Hepatocyte (in vitro differentiated cells): ENCODE measurements at regions not wholly inside any gene's neighbourhood (a gene's known extent, or its start where the extent isn't known, plus 50 kb on each side); places are given as distances from the start of the nearest gene placed in this dataset.

Source experiments
- EZH2 ChIP-seq: fragments of 200-600 bp; sonication (generic); IDR thresholded peaks from 2 replicates; pipeline ENCODE4 v1.6.1; 2016; ENCODE audit warnings: antibody characterized with exemption, mild to moderate bottlenecking, borderline replicate concordance
- TF ChIP-seq, protein P1 (sequence below): fragments of 200-600 bp; sonication (generic); IDR thresholded peaks from 2 replicates; pipeline ENCODE4 v1.5.1; 2016; ENCODE audit warnings: antibody characterized with exemption, mild to moderate bottlenecking; ENCODE audit not compliant: poor library complexity

- TF ChIP-seq, protein P1, sequence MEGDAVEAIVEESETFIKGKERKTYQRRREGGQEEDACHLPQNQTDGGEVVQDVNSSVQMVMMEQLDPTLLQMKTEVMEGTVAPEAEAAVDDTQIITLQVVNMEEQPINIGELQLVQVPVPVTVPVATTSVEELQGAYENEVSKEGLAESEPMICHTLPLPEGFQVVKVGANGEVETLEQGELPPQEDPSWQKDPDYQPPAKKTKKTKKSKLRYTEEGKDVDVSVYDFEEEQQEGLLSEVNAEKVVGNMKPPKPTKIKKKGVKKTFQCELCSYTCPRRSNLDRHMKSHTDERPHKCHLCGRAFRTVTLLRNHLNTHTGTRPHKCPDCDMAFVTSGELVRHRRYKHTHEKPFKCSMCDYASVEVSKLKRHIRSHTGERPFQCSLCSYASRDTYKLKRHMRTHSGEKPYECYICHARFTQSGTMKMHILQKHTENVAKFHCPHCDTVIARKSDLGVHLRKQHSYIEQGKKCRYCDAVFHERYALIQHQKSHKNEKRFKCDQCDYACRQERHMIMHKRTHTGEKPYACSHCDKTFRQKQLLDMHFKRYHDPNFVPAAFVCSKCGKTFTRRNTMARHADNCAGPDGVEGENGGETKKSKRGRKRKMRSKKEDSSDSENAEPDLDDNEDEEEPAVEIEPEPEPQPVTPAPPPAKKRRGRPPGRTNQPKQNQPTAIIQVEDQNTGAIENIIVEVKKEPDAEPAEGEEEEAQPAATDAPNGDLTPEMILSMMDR = no peak
- TF ChIP-seq EZH2 = no peak
Observed at GRCh38 chr18:24877066-24877465, 416.6 kb downstream of the HRH4 start.
